ENCODE measurements at regions not wholly inside any gene's neighbourhood (a gene's known extent, or its start where the extent isn't known, plus 50 kb on each side); places are given as distances from the start of the nearest gene placed in this dataset.

DNA sequence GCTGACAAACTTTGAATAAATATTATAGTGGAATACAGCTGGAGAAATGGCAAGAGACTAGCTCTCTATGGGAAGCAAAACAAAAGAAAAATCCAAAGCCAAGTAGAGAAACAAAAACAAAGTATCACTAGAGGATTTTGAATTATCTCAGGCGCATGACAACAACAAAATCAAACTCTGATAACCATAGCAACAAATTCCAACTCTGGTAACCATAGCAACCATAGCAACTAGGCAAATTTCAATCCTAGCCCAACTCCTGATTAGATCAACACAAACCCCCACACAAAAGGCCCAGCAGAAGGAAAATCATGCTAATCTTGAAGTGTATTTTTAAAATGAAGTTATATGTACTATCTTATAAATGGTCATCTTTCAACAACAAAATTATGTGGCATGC, 98.4 kb upstream of the MAGEE2 start:
- no peak overlapping the region for H4K91ac ChIP-seq (ENCODE audit: insufficient read length, low read depth, low read length)
- H3K9me3 Mint-ChIP-seq: peaks cover 69 to 81% of the 10 kb centered on the region in 2 experiments
- no peak for DNase-seq

More for the DNA sequence above, 98.4 kb upstream of the MAGEE2 start:
- no peak overlapping the region for H3T11ph ChIP-seq (ENCODE audit: low read length)
- no peaks in the 10 kb centered on the region; the same call in 1 of the 2 replicates for H3K27me3 Mint-ChIP-seq (ENCODE audit: low read depth)
- no peaks in the 10 kb centered on the region for H3K4me1 ChIP-seq (ENCODE audit: insufficient read depth, low read length)
- no peak overlapping the region for H3K14ac ChIP-seq (ENCODE audit: insufficient read depth, low read length)
- no peak overlapping the region for H2AK5ac ChIP-seq (ENCODE audit: insufficient read length, low read length)
- no peak overlapping the region for H2BK15ac ChIP-seq (ENCODE audit: low read depth, low read length)
- no peaks in the 10 kb centered on the region for H3K27me3 ChIP-seq (ENCODE audit: insufficient read depth, low read length)
- no peaks in the 10 kb centered on the region for H3K79me1 ChIP-seq (ENCODE audit: insufficient read depth, low read depth, low read length, poor library complexity, severe bottlenecking)
- no peaks in the 10 kb centered on the region for H4K20me1 ChIP-seq (ENCODE audit: control insufficient read depth, insufficient read depth, insufficient read length)
- H3K4me1 Mint-ChIP-seq: no peaks in the 10 kb centered on the region
- no peak overlapping the region for H3K4me2 ChIP-seq (ENCODE audit: insufficient read depth, insufficient read length, low read length)
- no peak overlapping the region for H3K4ac ChIP-seq (ENCODE audit: low read depth, low read length)
- H3K23me2 ChIP-seq (ENCODE audit: insufficient read length, low read depth, low read length, poor library complexity, severe bottlenecking): no peaks in the 10 kb centered on the region
- no peak overlapping the region for H2BK120ac ChIP-seq (ENCODE audit: low read depth, low read length, poor library complexity, severe bottlenecking)
- no CpG with 5 or more reads among the region's 1 CpG for WGBS (ENCODE audit: extremely low coverage, insufficient read length, low lambda C conversion rate)
- H2BK12ac ChIP-seq (ENCODE audit: insufficient read length, low read depth, low read length): no peak overlapping the region
- H2BK5ac ChIP-seq (ENCODE audit: insufficient read length, low read length): no peak overlapping the region
- no peak overlapping the region for H3K18ac ChIP-seq (ENCODE audit: insufficient read length, low read depth, low read length)
- H3K9ac ChIP-seq (ENCODE audit: extremely low read depth, insufficient read length, low read length): no peak overlapping the region
- H4K5ac ChIP-seq (ENCODE audit: insufficient read length, low read depth, low read length): no peak overlapping the region
- H3K4me3 Mint-ChIP-seq: no peak overlapping the region; a peak in 1 of 5 replicates
- H3K56ac ChIP-seq (ENCODE audit: insufficient read length, low read depth, low read length): no peak overlapping the region
- H2AFZ ChIP-seq (ENCODE audit: low read length): no peak overlapping the region
- peaks cover 0 to 4% (median 3%) of the 10 kb centered on the region in 3 experiments; a peak in 3 of 7 replicates for H3K36me3 Mint-ChIP-seq (ENCODE audit: insufficient read depth in 1 of 3, low read depth in 3 of 3)
- H3K23ac ChIP-seq (ENCODE audit: insufficient read length, low read depth, low read length): no peak overlapping the region
- no peak overlapping the region for H3K27ac Mint-ChIP-seq
- H3K9me3 ChIP-seq (ENCODE audit: control insufficient read depth, low read depth, low read length): peaks cover 26% of the 10 kb centered on the region
- H3K79me2 ChIP-seq (ENCODE audit: insufficient read depth, low read length): no peaks in the 10 kb centered on the region
- H2BK20ac ChIP-seq (ENCODE audit: low read depth, low read length, poor library complexity, severe bottlenecking): no peak overlapping the region
- H3K27ac ChIP-seq (ENCODE audit: insufficient read length, low read depth, low read length): no peak overlapping the region
- TF ChIP-seq, protein P1, sequence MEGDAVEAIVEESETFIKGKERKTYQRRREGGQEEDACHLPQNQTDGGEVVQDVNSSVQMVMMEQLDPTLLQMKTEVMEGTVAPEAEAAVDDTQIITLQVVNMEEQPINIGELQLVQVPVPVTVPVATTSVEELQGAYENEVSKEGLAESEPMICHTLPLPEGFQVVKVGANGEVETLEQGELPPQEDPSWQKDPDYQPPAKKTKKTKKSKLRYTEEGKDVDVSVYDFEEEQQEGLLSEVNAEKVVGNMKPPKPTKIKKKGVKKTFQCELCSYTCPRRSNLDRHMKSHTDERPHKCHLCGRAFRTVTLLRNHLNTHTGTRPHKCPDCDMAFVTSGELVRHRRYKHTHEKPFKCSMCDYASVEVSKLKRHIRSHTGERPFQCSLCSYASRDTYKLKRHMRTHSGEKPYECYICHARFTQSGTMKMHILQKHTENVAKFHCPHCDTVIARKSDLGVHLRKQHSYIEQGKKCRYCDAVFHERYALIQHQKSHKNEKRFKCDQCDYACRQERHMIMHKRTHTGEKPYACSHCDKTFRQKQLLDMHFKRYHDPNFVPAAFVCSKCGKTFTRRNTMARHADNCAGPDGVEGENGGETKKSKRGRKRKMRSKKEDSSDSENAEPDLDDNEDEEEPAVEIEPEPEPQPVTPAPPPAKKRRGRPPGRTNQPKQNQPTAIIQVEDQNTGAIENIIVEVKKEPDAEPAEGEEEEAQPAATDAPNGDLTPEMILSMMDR (conservative IDR thresholded peaks at IDR 0.05): no peak
- H4K8ac ChIP-seq (replicated peaks; ENCODE audit: insufficient read length, low read depth, low read length): no peak overlapping the region
